HepG2 (cell line): ENCODE measurements at regions not wholly inside any gene's neighbourhood (a gene's known extent, or its start where the extent isn't known, plus 50 kb on each side); places are given as distances from the start of the nearest gene placed in this dataset.

Experiments used
- ATAC-seq: fragments of 200-7000 bp; cut with Tn5 transposase; 3 replicates; pipeline ENCODE4 v1.9.1; 2020; ENCODE audit warnings: mild to moderate bottlenecking, moderate library complexity
- BruUV-seq: library from RNA; stranded (reverse); fragments of 400-500 nt; replicated peaks from 2 replicates; lab custom pipeline; 2021; lab: Mats Ljungman, UMichigan
- CTCF ChIA-PET: fragments of 300-600 bp; formaldehyde crosslinking; extraction: SDS; loops from one replicate; lab custom pipeline; 2021; ENCODE audit warnings: low total read pairs, inconsistent platforms, low intra/inter-chr PET ratio; lab: Yijun Ruan, JAX
- POLR2A ChIA-PET: fragments of 350-600 bp; sonication (Branson Sonifier 250); formaldehyde crosslinking; loops from one replicate; lab custom pipeline; 2020; ENCODE audit warnings: antibody characterized with exemption, inconsistent platforms; lab: Yijun Ruan, JAX
- DNase-seq: peaks from one replicate; pipeline ENCODE4 v3.0.0-alpha.2; 2015; ENCODE audit warnings: low spot score
- FAIRE-seq: peaks from 3 replicates; lab custom pipeline; 2011; peaks lifted over from hg19 to GRCh38; lab: Jason Lieb, UNC
- H2AFZ ChIP-seq: one replicate; pipeline ENCODE4 v1.6.1; 2011; ENCODE audit warnings: low read length, inconsistent platforms
- H3K27ac ChIP-seq: fragments of 300-600 bp; 3 replicates; pipeline ENCODE4 v1.8.0; 2011; ENCODE audit warnings: mixed run types, mild to moderate bottlenecking, mixed read lengths, low read length, inconsistent platforms; ENCODE audit not compliant: insufficient read depth; ENCODE audit errors: extremely low read length
- H3K27me3 ChIP-seq, 2 experiments: fragments of 200-600 bp in 1 of 2; 2 replicates in 1 of 2; 3 replicates in 1 of 2; pipeline versions ENCODE4 v1.6.0 to v1.8.0; 2011; ENCODE audit warnings: low read length in 2 of 2, mild to moderate bottlenecking in 2 of 2, moderate library complexity in 2 of 2, inconsistent platforms in 1 of 2; ENCODE audit not compliant: insufficient read depth in 2 of 2, control insufficient read depth in 1 of 2
- H3K36me3 ChIP-seq, 2 experiments: fragments of 200-600 bp in 1 of 2; replicated peaks in 1 of 2; 2 replicates in 1 of 2; 3 replicates in 1 of 2; pipeline versions ENCODE4 v1.5.1 to v1.8.0; 2011; ENCODE audit warnings: low read length in 2 of 2, inconsistent platforms in 1 of 2; ENCODE audit not compliant: insufficient read depth in 2 of 2, control insufficient read depth in 1 of 2
- H3K4me1 ChIP-seq: 2 replicates; pipeline ENCODE4 v1.5.1; 2012; ENCODE audit warnings: low read length, inconsistent platforms; ENCODE audit not compliant: insufficient read depth
- H3K4me2 ChIP-seq: 2 replicates; pipeline ENCODE4 v1.6.0; 2011; ENCODE audit warnings: low read depth, low read length, inconsistent platforms
- H3K4me3 ChIP-seq, 3 experiments: fragments of 200-600 bp in 1 of 3; sonication (generic), shearing (Covaris generic) in 1 of 3; replicated peaks in 1 of 3; 2 replicates each; pipeline ENCODE4 v1.5.1; 2011 to 2016; ENCODE audit warnings: low read length in 3 of 3, inconsistent platforms in 2 of 3, low read depth in 2 of 3, mild to moderate bottlenecking in 2 of 3, control low read depth in 1 of 3, mixed read lengths in 1 of 3; ENCODE audit not compliant: insufficient read depth in 1 of 3
- H3K79me2 ChIP-seq: one replicate; pipeline ENCODE4 v1.6.1; 2011; ENCODE audit warnings: low read length, inconsistent platforms; ENCODE audit not compliant: insufficient read depth
- H3K9ac ChIP-seq: 2 replicates; pipeline ENCODE4 v1.6.0; 2011; ENCODE audit warnings: mild to moderate bottlenecking, low read depth, low read length, inconsistent platforms; ENCODE audit not compliant: insufficient read depth
- H3K9me3 ChIP-seq: 2 replicates; pipeline ENCODE4 v1.5.1; 2012; ENCODE audit warnings: mild to moderate bottlenecking, low read length
- H4K20me1 ChIP-seq: 2 replicates; pipeline ENCODE4 v1.6.0; 2011; ENCODE audit warnings: inconsistent platforms, mild to moderate bottlenecking, low read length, moderate library complexity; ENCODE audit not compliant: insufficient read depth
- AGO1 ChIP-seq: fragments of 200-400 bp; formaldehyde crosslinking; IDR thresholded peaks from 2 replicates; pipeline ENCODE4 v1.6.1; 2017; ENCODE audit warnings: mild to moderate bottlenecking, low read depth, low read length, moderate library complexity; ENCODE audit not compliant: poor library complexity, severe bottlenecking
- DNMT1 ChIP-seq: sonication (generic); formaldehyde crosslinking; IDR thresholded peaks from 2 replicates; pipeline ENCODE4 v1.5.1; 2020; ENCODE audit warnings: mild to moderate bottlenecking, missing genetic modification reagents
- HIC2 ChIP-seq: sonication (generic); formaldehyde crosslinking; IDR thresholded peaks from 2 replicates; pipeline ENCODE4 v1.9.0; 2022; ENCODE audit warnings: low read depth, missing genetic modification reagents
- HNF1A ChIP-seq, 2 experiments: sonication (generic) in 1 of 2; formaldehyde crosslinking in 1 of 2; IDR thresholded peaks; 2 replicates each; pipeline versions ENCODE4 v1.4.0 to v1.6.1; 2016 to 2020; ENCODE audit warnings: borderline replicate concordance in 1 of 2, low read depth in 1 of 2, mild to moderate bottlenecking in 1 of 2, missing genetic modification reagents in 1 of 2
- MAX ChIP-seq: IDR thresholded peaks from 2 replicates; pipeline ENCODE4 v1.6.1; 2012; ENCODE audit warnings: inconsistent platforms
- MED13 ChIP-seq: sonication (generic); formaldehyde crosslinking; IDR thresholded peaks from 2 replicates; pipeline ENCODE4 v1.5.0; 2020; ENCODE audit warnings: missing genetic modification reagents
- PHF20 ChIP-seq: sonication (generic); formaldehyde crosslinking; IDR thresholded peaks from 2 replicates; pipeline ENCODE4 v1.5.0; 2020; ENCODE audit warnings: mild to moderate bottlenecking, missing genetic modification reagents
- PLSCR1 ChIP-seq: sonication (generic); formaldehyde crosslinking; IDR thresholded peaks from 2 replicates; pipeline ENCODE4 v1.5.0; 2020; ENCODE audit warnings: missing genetic modification reagents, mild to moderate bottlenecking, borderline replicate concordance
- SCMH1 ChIP-seq: sonication (generic); formaldehyde crosslinking; IDR thresholded peaks from 2 replicates; pipeline ENCODE4 v1.9.0; 2021; ENCODE audit warnings: missing genetic modification reagents, mild to moderate bottlenecking, borderline replicate concordance
- SMYD3 ChIP-seq: sonication (generic); formaldehyde crosslinking; IDR thresholded peaks from 2 replicates; pipeline ENCODE4 v1.8.1; 2023; ENCODE audit warnings: mild to moderate bottlenecking, missing genetic modification reagents
- ZC3H13 ChIP-seq: sonication (generic); formaldehyde crosslinking; IDR thresholded peaks from 2 replicates; pipeline ENCODE4 v1.8.1; 2023; ENCODE audit warnings: mild to moderate bottlenecking, missing genetic modification reagents, moderate library complexity
- ZFYVE20 ChIP-seq: sonication (generic); formaldehyde crosslinking; IDR thresholded peaks from 2 replicates; pipeline ENCODE4 v1.8.0; 2023; ENCODE audit warnings: low read depth, mild to moderate bottlenecking, moderate library complexity, missing genetic modification reagents, borderline replicate concordance
- ZNF382 ChIP-seq: sonication (generic); formaldehyde crosslinking; IDR thresholded peaks from 2 replicates; pipeline ENCODE4 v1.5.0; 2020; ENCODE audit warnings: missing genetic modification reagents, mild to moderate bottlenecking, borderline replicate concordance
- ZNF530 ChIP-seq: sonication (generic); formaldehyde crosslinking; IDR thresholded peaks from 2 replicates; pipeline ENCODE4 v1.5.0; 2020; ENCODE audit warnings: low read depth, mild to moderate bottlenecking, missing genetic modification reagents
- ZNF691 ChIP-seq: sonication (generic); formaldehyde crosslinking; IDR thresholded peaks from 2 replicates; pipeline ENCODE4 v1.4.0; 2020; ENCODE audit warnings: missing genetic modification reagents, low read depth, mild to moderate bottlenecking, borderline replicate concordance
- WGBS: methylation state at CpG from one replicate; pipeline ENCODE4 v1.1.6; 2017; ENCODE audit warnings: low lambda C conversion rate; 5-methylcytosine and 5-hydroxymethylcytosine counted together
- in situ Hi-C: cut with HindIII; loops from 2 replicates; pipeline ENCODE4 v1.10.0; 2017; ENCODE audit warnings: low pct_unique_long_range_greater_than_20kb; ENCODE audit not compliant: extremely low pct_ligation_motif_present
- intact Hi-C: fragments of 100-400 bp; cut with micrococcal nuclease; formaldehyde crosslinking; loops from one replicate; pipeline ENCODE4 v1.10.0; 2022; ENCODE audit not compliant: unreplicated experiment

- no peak overlapping the region for H2AFZ ChIP-seq
- H3K4me3 ChIP-seq, result no peak overlapping the region
- no peaks in the 10 kb centered on the region for H4K20me1 ChIP-seq
- H3K36me3 ChIP-seq, result no peaks in the 10 kb centered on the region
- no peak overlapping the region for H3K9ac ChIP-seq
- POLR2A ChIA-PET, result no interaction called here
- 0% methylated on average over 1 of the region's 1 CpG for WGBS
- CTCF ChIA-PET, result no interaction called here
- in situ Hi-C loops, result no loop called here
- no peak for TF ChIP-seq DNMT1 (CRISPR knock-in tag)
- TF ChIP-seq MAX, result no peak
- no peak for TF ChIP-seq SMYD3
- TF ChIP-seq MED13 (CRISPR knock-in tag), result no peak
- TF ChIP-seq AGO1, result no peak
- TF ChIP-seq ZNF382 (CRISPR knock-in tag), result no peak
- TF ChIP-seq ZC3H13 (CRISPR knock-in tag), result no peak
- TF ChIP-seq ZFYVE20 (CRISPR knock-in tag), result no peak
- TF ChIP-seq ZNF691 (CRISPR knock-in tag), result no peak
- TF ChIP-seq HIC2 (CRISPR knock-in tag), result no peak
- TF ChIP-seq SCMH1, result no peak
- no peak for TF ChIP-seq ZNF530 (CRISPR knock-in tag)
- no peak for TF ChIP-seq PHF20 (CRISPR knock-in tag)
- TF ChIP-seq HNF1A (IDR thresholded peaks at IDR 0.05; ENCODE audit: low read depth), result no peak
- no peak for TF ChIP-seq HNF1A (CRISPR knock-in tag; IDR thresholded peaks at IDR 0.05; ENCODE audit: borderline replicate concordance)
- TF ChIP-seq PLSCR1 (CRISPR knock-in tag), result no peak
- no peaks in the 10 kb centered on the region for H3K79me2 ChIP-seq
- ATAC-seq, result no peak
- H3K27me3 ChIP-seq, result no peaks in the 10 kb centered on the region
- H3K4me2 ChIP-seq, result no peak overlapping the region
- no peak for FAIRE-seq
- no peak overlapping the region for H3K27ac ChIP-seq
- no peaks in the 10 kb centered on the region for H3K4me1 ChIP-seq
- no peak for DNase-seq
- no TSS peak for BruUV-seq
- H3K9me3 ChIP-seq, result no peaks in the 10 kb centered on the region
- intact Hi-C loops, result no loop called here
These were observed 144.7 kb upstream of the SEMA3A start for GRCh38 chr7:84339306-84339705.
